ENCODE measurements at regions not wholly inside any gene's neighbourhood (a gene's known extent, or its start where the extent isn't known, plus 50 kb on each side); places are given as distances from the start of the nearest gene placed in this dataset.

- no peak for FAIRE-seq
Measured at GRCh38 chr6:82836022-82836575, 229.5 kb downstream of the UBE3D start.

DNA sequence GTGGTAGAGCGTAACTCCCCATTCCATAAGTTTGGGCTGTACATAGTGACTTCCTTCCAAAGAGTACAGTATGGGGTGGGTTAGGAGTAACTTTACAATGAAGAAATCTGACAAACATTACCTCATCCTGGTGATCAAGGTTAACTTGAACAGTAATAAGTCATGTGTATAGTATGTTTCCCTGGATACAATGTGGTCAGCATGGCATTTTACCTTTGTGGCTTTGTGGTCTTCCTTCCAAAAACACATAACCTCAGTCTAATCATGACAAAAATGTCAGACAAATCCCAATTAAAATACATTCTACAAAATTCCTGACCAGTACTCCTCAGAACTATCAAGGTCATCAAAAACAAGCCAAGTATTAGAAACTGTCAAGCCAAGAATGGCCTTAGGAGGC, 225.1 kb downstream of the UBE3D start:
- no peak for FAIRE-seq

GRCh38 chr6:82841309-82841708, 224.3 kb downstream of the UBE3D start:
- no peak for FAIRE-seq
